ENCODE measurements at regions not wholly inside any gene's neighbourhood (a gene's known extent, or its start where the extent isn't known, plus 50 kb on each side); places are given as distances from the start of the nearest gene placed in this dataset.

DNA sequence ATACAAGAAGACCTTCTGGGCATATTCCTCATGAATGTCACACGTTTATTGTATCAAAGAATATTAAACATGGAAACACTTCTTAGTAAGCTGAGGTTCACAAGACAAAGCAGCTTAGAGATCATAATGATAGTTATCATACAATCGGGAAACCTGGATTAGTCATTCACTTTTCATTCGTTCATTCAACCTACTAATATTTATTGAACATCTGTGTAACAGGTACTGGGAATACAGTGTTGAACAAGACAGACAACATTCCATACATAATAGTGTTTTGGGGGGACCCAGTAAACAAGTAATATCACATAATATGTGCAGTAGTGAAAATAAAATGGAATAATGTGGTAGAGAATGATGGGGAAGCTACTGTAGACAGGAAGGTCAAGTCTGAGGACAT lies 100.6 kb upstream of the GRIP1 start:
- ATAC-seq (ENCODE audit: low read depth) (no peak), DNase-seq (ENCODE audit: low spot score) (no peak)
- Histone ChIP-seq H3K4me1 (ENCODE audit: insufficient read depth, poor library complexity, severe bottlenecking) (no peaks in the 10 kb centered on the region), H3K36me3 (ENCODE audit: low read depth) (no peaks in the 10 kb centered on the region), H3K27ac (ENCODE audit: poor library complexity, severe bottlenecking) (no peak overlapping the region), H3K27me3 (ENCODE audit: insufficient read depth, poor library complexity, severe bottlenecking) (peaks cover 8% of the 10 kb centered on the region), H3K4me3 (ENCODE audit: severe bottlenecking) (no peak overlapping the region), H3K9me3 (ENCODE audit: severe bottlenecking) (no peaks in the 10 kb centered on the region)
- TF ChIP-seq, protein P1, sequence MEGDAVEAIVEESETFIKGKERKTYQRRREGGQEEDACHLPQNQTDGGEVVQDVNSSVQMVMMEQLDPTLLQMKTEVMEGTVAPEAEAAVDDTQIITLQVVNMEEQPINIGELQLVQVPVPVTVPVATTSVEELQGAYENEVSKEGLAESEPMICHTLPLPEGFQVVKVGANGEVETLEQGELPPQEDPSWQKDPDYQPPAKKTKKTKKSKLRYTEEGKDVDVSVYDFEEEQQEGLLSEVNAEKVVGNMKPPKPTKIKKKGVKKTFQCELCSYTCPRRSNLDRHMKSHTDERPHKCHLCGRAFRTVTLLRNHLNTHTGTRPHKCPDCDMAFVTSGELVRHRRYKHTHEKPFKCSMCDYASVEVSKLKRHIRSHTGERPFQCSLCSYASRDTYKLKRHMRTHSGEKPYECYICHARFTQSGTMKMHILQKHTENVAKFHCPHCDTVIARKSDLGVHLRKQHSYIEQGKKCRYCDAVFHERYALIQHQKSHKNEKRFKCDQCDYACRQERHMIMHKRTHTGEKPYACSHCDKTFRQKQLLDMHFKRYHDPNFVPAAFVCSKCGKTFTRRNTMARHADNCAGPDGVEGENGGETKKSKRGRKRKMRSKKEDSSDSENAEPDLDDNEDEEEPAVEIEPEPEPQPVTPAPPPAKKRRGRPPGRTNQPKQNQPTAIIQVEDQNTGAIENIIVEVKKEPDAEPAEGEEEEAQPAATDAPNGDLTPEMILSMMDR (IDR thresholded peaks at IDR 0.05; ENCODE audit: poor library complexity, severe bottlenecking), result no peak

DNA sequence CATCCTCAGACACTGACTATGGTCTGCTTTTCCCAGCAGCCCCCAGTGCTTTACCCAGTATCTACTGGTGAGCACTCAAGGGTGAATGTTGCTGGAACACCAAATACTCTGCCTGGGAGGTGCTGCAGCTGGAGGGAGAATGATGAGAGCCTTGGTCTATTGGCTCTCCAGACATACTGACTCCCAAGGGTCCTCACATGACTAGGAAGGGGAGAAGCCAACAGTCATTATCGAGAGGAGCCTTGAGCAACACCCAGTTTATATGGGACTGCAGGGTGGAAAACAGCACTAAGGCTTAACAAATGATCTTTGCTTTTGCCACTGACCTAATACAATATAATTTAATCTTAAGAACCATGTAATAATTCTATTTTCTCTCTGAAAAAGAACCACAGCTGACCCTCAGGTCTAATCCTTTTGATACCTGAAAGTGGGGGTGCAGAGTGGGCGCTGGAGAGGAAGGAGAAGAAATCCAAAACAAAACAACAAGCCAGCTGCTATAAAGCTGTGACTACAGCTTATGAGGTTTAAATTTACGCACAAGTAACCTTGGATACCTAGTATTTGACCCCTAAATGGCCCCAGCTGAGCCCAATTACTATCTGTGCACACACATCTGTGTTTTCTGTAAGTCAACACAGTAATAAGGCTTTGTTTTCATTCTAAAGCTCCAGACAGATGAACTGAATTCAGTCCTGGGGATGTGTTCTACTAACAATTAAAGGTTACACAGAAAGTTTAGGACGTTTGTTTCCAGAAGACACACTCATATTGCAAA lies 107.8 kb upstream of the GRIP1 start:
- ATAC-seq (ENCODE audit: low read depth), result no peak
- no peaks in the 10 kb centered on the region for H3K9me3 ChIP-seq (ENCODE audit: severe bottlenecking)
- H3K36me3 ChIP-seq (ENCODE audit: low read depth), result no peaks in the 10 kb centered on the region
- no peaks in the 10 kb centered on the region for H3K4me1 ChIP-seq (ENCODE audit: insufficient read depth, poor library complexity, severe bottlenecking)
- no peak for DNase-seq (ENCODE audit: low spot score)
- H3K27ac ChIP-seq (ENCODE audit: poor library complexity, severe bottlenecking), result no peak overlapping the region
- peaks cover 3% of the 10 kb centered on the region for H3K27me3 ChIP-seq (ENCODE audit: insufficient read depth, poor library complexity, severe bottlenecking)
- TF ChIP-seq, protein P1 (IDR thresholded peaks at IDR 0.05; ENCODE audit: poor library complexity, severe bottlenecking), result no peak
- H3K4me3 ChIP-seq (ENCODE audit: severe bottlenecking), result no peak overlapping the region

DNA sequence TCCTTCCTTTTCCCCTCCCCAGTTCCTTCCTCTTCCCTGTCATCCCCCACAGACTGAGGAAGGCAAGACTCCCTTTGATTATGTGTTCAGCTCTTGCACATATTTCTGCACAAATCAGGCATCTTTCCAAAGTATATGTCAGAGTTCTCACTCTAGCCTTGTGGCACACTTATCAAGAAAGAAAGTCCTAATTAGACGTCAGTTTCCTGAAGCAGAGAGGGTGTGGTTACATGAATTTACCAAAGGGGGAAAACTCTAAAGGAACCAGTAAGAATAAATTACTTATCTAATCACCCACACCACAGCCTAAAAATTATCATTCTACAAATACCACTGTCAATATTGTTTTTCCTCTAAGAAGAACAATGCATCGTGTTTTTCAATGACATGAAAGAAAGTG lies 120.7 kb upstream of the GRIP1 start:
- TF ChIP-seq, protein P1 (IDR thresholded peaks at IDR 0.05; ENCODE audit: poor library complexity, severe bottlenecking), result no peak
- no peak for DNase-seq (ENCODE audit: low spot score)
- H3K27ac ChIP-seq (ENCODE audit: poor library complexity, severe bottlenecking), result no peak overlapping the region
- H3K27me3 ChIP-seq (ENCODE audit: insufficient read depth, poor library complexity, severe bottlenecking), result peaks cover 33% of the 10 kb centered on the region
- no peak overlapping the region for H3K4me3 ChIP-seq (ENCODE audit: severe bottlenecking)
- no peaks in the 10 kb centered on the region for H3K36me3 ChIP-seq (ENCODE audit: low read depth)
- ATAC-seq (ENCODE audit: low read depth), result no peak
- H3K4me1 ChIP-seq (ENCODE audit: insufficient read depth, poor library complexity, severe bottlenecking), result no peaks in the 10 kb centered on the region
- no peaks in the 10 kb centered on the region for H3K9me3 ChIP-seq (ENCODE audit: severe bottlenecking)

DNA sequence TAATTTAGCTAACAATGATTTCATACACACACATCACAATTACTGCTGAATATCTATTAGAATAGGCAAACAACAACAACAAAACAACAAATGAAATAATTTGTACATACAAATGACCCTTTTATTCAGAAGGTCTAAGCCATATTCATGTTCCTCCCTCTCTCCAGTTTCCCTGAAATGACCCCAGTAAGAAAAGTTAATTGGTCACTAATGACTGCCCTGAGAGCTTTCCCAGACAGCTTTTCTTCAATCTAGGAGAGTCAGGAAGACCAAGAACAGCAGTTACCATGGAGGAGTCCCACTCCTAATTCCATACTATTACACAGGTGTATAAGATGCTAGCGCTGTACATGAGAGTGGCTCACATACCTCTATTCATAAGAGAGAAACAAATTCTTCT lies 121.2 kb upstream of the GRIP1 start:
- Histone ChIP-seq H3K4me3 (ENCODE audit: severe bottlenecking) (no peak overlapping the region), H3K9me3 (ENCODE audit: severe bottlenecking) (no peaks in the 10 kb centered on the region), H3K4me1 (ENCODE audit: insufficient read depth, poor library complexity, severe bottlenecking) (no peaks in the 10 kb centered on the region), H3K27ac (ENCODE audit: poor library complexity, severe bottlenecking) (no peak overlapping the region), H3K27me3 (ENCODE audit: insufficient read depth, poor library complexity, severe bottlenecking) (peaks cover 37% of the 10 kb centered on the region), H3K36me3 (ENCODE audit: low read depth) (no peaks in the 10 kb centered on the region)
- TF ChIP-seq, protein P1 (IDR thresholded peaks at IDR 0.05; ENCODE audit: poor library complexity, severe bottlenecking), result no peak
- DNase-seq (ENCODE audit: low spot score) (no peak), ATAC-seq (ENCODE audit: low read depth) (no peak)

DNA sequence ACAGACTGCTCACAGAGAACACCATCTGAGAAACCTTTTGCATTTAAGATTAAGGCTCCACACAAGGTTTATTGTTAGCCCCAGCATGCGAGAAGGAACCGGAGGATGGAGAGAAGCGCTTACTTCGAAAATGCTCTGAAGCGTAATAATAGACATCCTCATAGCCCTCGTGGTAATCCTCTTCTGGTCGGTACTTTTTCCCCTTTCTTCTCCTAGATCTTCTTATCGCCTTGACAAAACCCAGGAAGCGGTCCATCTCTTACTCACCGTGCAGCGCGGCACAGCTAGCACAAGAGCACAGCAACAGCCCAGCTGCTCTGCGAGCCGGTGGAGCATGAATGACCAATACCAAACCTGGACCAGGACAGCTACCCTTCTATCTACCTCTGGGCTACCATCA lies 125.1 kb upstream of the GRIP1 start:
- no peaks in the 10 kb centered on the region for H3K4me1 ChIP-seq (ENCODE audit: insufficient read depth, poor library complexity, severe bottlenecking)
- TF ChIP-seq, protein P1 (IDR thresholded peaks at IDR 0.05; ENCODE audit: poor library complexity, severe bottlenecking), result no peak
- ATAC-seq (ENCODE audit: low read depth) (no peak), DNase-seq (ENCODE audit: low spot score) (no peak)
- H3K27ac ChIP-seq (ENCODE audit: poor library complexity, severe bottlenecking), result no peak overlapping the region
- H3K27me3 ChIP-seq (ENCODE audit: insufficient read depth, poor library complexity, severe bottlenecking), result peaks cover 35% of the 10 kb centered on the region
- no peaks in the 10 kb centered on the region for H3K36me3 ChIP-seq (ENCODE audit: low read depth)
- H3K9me3 ChIP-seq (ENCODE audit: severe bottlenecking), result no peaks in the 10 kb centered on the region
- H3K4me3 ChIP-seq (ENCODE audit: severe bottlenecking), result no peak overlapping the region
